Left colon (tissue), 2 donors: ENCODE measurements at regions not wholly inside any gene's neighbourhood (a gene's known extent, or its start where the extent isn't known, plus 50 kb on each side); places are given as distances from the start of the nearest gene placed in this dataset.
"Not testable (repeated sequence)": the region's sequence is repeated elsewhere in the genome, so short reads cannot be mapped to it uniquely, and the experiment has no call there.

ENCODE experiments used
- ATAC-seq: fragments of 200-7000 bp; cut with Tn5 transposase; one replicate; pipeline ENCODE4 v1.9.1; 2020; ENCODE audit warnings: mild to moderate bottlenecking, moderate library complexity
- DNase-seq, 2 donors: peaks; one replicate each; pipeline ENCODE4 v3.0.0-alpha.2; 2020
- intact Hi-C, 2 donors: fragments of 100-400 bp; cut with DNase I in 1 of 2; cut with micrococcal nuclease in 1 of 2; formaldehyde crosslinking; loops; one replicate each; pipeline versions ENCODE4 v1.11.2 to v1.14.0; 2022; cut with DNase I, micrococcal nuclease
- donor health status: DM: no; HTN: no; CAD: no.
- donor health status: DM: yes; HTN: yes; CAD: no.

- ATAC-seq = no peak
- no peak for DNase-seq
- intact Hi-C loops = no loop called here
These were observed 197.5 kb upstream of the TMEM45B start for GRCh38 chr11:129618046-129618569.

- intact Hi-C loops = no loop called here
- no peak for ATAC-seq
These were observed 195.2 kb upstream of the TMEM45B start for GRCh38 chr11:129620237-129621104.

DNA sequence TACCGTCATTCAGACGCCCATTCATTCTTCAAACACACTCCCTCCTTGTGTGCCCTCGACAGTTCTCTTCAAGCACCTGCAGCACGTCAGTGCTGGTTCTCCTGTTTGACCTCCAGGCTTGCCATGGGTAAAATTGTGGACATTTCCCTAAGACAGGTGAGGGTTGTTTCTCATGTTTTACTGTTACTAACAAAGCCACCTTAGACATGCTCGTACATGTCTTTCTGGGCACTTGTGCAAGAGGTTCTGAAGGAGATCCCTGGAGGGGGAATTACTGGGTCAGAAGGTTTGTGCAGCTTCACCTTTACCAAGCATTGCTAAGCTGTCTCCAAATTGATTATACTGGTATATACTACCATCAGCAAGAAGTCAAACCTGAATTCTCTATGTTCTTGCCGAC is 189.7 kb upstream of the TMEM45B start:
- intact Hi-C loops = no loop called here
- DNase-seq (no peak), ATAC-seq (no peak)

More at GRCh38 chr11:129620237-129621104, 195.2 kb upstream of the TMEM45B start:
- no peak for DNase-seq

GRCh38 chr11:129631201-129631600 is 184.4 kb upstream of the TMEM45B start:
- intact Hi-C loops = no loop called here
- no peak for DNase-seq
- ATAC-seq = no peak

- ATAC-seq (no peak), DNase-seq (no peak)
- intact Hi-C loops = no loop called here
These were observed 178.7 kb upstream of the TMEM45B start for GRCh38 chr11:129636926-129637325.

- DNase-seq (no peak), ATAC-seq (no peak)
- intact Hi-C loops = no loop called here
These were observed 178.2 kb upstream of the TMEM45B start for GRCh38 chr11:129637473-129637872.

DNA sequence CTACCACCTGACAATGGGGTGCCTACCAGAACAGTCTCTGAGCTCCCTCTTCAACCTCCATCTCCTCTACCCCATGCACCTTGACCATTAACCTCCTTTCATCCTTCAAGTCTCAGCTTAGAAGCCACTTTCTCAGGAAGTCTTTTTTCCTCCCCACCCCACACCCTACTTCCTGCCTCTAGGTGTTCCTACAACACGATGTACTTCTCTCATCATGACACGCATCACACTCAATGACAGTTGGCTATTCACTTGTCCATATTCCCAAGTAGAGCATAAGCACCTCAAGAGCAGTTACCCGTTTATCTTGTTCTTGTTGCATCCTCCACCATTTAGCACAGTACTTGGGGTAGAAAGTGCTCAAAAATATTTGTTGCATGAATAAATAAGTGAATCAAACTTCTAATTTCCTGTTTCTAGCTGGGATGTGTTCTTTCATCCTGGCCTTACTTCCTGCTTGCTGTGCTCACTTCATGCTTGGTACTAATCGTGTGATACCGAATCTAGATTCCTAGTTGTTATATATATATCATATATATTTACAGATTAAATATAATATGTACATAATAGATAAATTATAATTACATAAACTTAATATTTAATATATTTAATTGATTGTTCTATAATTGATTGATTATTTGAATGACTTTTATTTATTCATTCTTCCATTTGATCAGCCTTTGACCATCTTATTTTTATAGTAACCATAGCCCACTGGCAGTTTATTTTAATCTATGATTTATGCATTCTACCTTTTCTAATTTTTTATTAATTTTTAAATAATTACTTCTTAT is 177.5 kb upstream of the TMEM45B start:
- DNase-seq (no peak), ATAC-seq (no peak)
- intact Hi-C loops = no loop called here

DNA sequence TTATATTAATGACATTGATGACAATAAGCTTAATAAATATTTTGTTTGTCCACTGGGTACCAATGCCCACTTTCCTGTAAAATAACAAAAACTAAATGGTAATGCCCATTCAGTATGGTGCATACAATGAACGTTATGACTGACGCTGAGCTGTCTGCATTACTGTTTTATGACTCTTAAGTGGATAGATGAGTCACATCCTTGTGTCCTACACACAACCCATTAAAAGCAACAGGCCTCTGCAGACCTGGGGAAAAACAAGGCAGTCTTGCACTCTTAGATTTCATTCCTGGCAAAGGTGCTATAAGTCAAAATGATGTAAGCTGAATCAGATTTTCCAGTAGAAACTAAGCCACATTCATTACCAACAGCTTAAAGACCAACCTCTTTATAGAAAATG is 176.3 kb upstream of the TMEM45B start:
- ATAC-seq = peak; percentile 81

GRCh38 chr11:129640671-129641070 is 175.0 kb upstream of the TMEM45B start:
- DNase-seq (no peak), ATAC-seq (no peak)
- intact Hi-C loops = no loop called here

More for the DNA sequence above, 176.3 kb upstream of the TMEM45B start:
- DNase-seq = no peak
- intact Hi-C loops = no loop called here

- intact Hi-C loops = no loop called here
- DNase-seq (no peak), ATAC-seq (no peak)
These were observed 172.5 kb upstream of the TMEM45B start for GRCh38 chr11:129643031-129643721.

- no peak for DNase-seq
- no peak for ATAC-seq
- intact Hi-C loops = no loop called here
These were observed 171.3 kb upstream of the TMEM45B start for GRCh38 chr11:129644326-129644725.

DNA sequence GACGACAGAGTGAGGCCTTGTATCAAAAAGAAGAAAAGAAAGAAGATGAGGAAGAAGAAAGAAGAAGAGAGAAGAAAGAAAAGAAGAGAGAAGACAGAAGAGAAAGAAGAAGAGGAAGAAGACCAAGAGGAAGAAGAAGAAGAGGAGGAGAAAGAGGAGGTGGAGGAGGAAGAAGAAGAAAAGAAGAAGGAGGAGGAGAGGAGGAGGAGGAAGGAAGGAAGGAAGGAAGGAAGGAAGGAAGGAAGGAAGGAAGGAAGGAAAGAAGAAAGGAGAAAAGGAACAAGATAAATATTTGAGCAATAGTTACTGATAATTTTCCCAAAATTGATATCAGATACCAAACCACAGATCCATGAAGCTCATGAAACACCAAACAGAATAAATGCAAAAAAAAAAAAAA is 169.7 kb upstream of the TMEM45B start:
- DNase-seq (no peak), ATAC-seq (no peak)
- intact Hi-C loops = no loop called here

DNA sequence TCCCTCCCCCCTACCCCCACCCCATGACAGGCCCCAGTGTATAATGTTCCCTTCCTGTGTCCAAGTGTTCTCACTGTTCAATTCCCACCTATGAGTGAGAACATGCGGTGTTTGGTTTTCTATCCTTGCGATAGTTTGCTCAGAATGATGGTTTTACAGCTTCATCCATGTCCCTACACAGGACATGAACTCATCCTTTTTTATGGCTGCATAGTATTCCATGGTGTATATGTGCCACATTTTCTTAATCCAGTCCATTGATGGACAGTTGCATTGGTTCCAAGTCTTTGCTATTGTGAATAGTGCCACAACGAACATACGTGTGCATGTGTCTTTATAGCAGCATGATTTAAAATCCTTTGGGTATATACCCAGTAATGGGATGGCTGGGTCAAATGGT is 165.6 kb upstream of the TMEM45B start:
- DNase-seq, ATAC-seq, intact Hi-C loops: not testable (repeated sequence)

GRCh38 chr11:129652835-129653234 is 162.8 kb upstream of the TMEM45B start:
- no peak for ATAC-seq
- no peak for DNase-seq
- intact Hi-C loops = no loop called here

- intact Hi-C loops = no loop called here
- DNase-seq (no peak), ATAC-seq (no peak)
These were observed 160.3 kb upstream of the TMEM45B start for GRCh38 chr11:129655247-129655832.

DNA sequence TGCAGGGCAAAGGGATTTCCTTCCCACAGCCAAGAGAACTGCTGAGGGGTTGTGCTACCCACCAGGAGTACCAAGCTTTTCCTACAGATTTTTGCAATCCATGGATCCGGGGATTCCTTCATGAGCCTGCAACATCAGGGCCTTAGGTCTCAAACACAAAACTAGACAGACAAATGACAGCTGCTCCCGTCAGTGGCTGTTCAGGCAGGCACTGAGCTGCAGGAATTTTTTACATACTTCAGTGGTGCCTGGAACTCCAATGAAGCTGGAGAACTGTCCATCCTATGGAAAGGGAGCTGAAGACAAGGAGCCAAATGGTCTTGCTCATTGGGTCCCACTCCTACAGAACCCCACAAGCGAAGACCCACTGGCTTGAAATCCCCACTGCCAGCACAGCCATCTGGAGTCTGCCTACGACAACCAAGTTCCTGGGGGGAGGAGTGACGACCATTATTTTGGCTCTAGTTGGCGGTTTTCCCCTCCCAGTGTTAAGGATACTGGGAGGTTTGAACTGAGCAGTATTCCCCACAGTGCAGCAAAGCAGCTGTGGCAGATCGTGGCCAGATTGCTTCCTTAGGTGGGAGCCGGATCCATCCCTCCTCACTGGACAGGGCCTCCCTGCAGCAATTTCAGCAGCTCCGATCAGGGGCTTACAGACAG is 157.7 kb upstream of the TMEM45B start:
- intact Hi-C loops = no loop called here
- ATAC-seq = no peak

GRCh38 chr11:129658526-129658867 is 157.2 kb upstream of the TMEM45B start:
- intact Hi-C loops = no loop called here
- ATAC-seq (no peak), DNase-seq (no peak)

More for the DNA sequence above, 157.7 kb upstream of the TMEM45B start:
- no peak for DNase-seq

GRCh38 chr11:129680907-129681306 is 134.7 kb upstream of the TMEM45B start:
- intact Hi-C loops = no loop called here
- DNase-seq (no peak), ATAC-seq (no peak)
